ENCODE measurements at regions not wholly inside any gene's neighbourhood (a gene's known extent, or its start where the extent isn't known, plus 50 kb on each side); places are given as distances from the start of the nearest gene placed in this dataset.

GRCh38 chr17:70599198-70599597 lies 429.9 kb downstream of the KCNJ2 start:
- TF ChIP-seq CTCF (IDR thresholded peaks at IDR 0.05): no peak
- TF ChIP-seq POLR2A (IDR thresholded peaks at IDR 0.05): no peak
